ENCODE measurements at regions not wholly inside any gene's neighbourhood (a gene's known extent, or its start where the extent isn't known, plus 50 kb on each side); places are given as distances from the start of the nearest gene placed in this dataset.

GRCh38 chr6:114952229-114952628, 609.4 kb upstream of the HS3ST5 start:
- Histone ChIP-seq H3K9me3 (ENCODE audit: control insufficient read depth in 1 of 2, insufficient read depth in 1 of 2, low read depth in 1 of 2, low read length in 2 of 2) (no peaks in the 10 kb centered on the region), H3K27ac (ENCODE audit: low read depth, low read length) (no peak overlapping the region), H3K36me3 (ENCODE audit: control insufficient read depth in 1 of 2, insufficient read depth in 2 of 2, low read length in 2 of 2) (no peaks in the 10 kb centered on the region), H3K4me2 (ENCODE audit: low read length) (no peak overlapping the region), H3K9me2 (ENCODE audit: insufficient read depth) (no peaks in the 10 kb centered on the region), H3K9ac (ENCODE audit: low read length) (no peak overlapping the region), H3K4me1 (ENCODE audit: control insufficient read depth in 1 of 2, insufficient read depth in 2 of 2, low read length in 2 of 2) (no peaks in the 10 kb centered on the region), H3K79me2 (ENCODE audit: insufficient read depth, low read length) (no peaks in the 10 kb centered on the region), H3K4me3 (replicated peaks in 1 of 2; ENCODE audit: low read depth in 1 of 2, low read length in 2 of 2) (no peak overlapping the region), H3K27me3 (ENCODE audit: insufficient read depth, low read length) (no peaks in the 10 kb centered on the region), H4K20me1 (ENCODE audit: insufficient read depth) (no peaks in the 10 kb centered on the region), H2AFZ (ENCODE audit: low read depth, low read length, poor library complexity, severe bottlenecking) (no peak overlapping the region)
- ChIA-PET CTCF (no interaction called here), POLR2A (no interaction called here), RAD21 (ENCODE audit: low non-redundant PET in 1 of 2, low total read pairs in 2 of 2, uncharacterized antibody in 2 of 2, unreplicated experiment in 2 of 2) (no interaction called here)
- DNase-seq (ENCODE audit: low read depth, low spot score) (no peak), ATAC-seq (no peak)
- intact Hi-C loops (cut with micrococcal nuclease), result no loop called here
- no TSS peak for BruUV-seq (replicated peaks)
- TF ChIP-seq SP1 (IDR thresholded peaks at IDR 0.05; ENCODE audit: low read depth), result no peak
- no peak for TF ChIP-seq EZH2phosphoT487 (IDR thresholded peaks at IDR 0.05; ENCODE audit: borderline replicate concordance)
- no peak for TF ChIP-seq POLR2AphosphoS5 (IDR thresholded peaks at IDR 0.05; ENCODE audit: low read depth, low read length)
- no peak for TF ChIP-seq TCF7L2 (IDR thresholded peaks at IDR 0.05; ENCODE audit: borderline replicate concordance, extremely low read depth, insufficient read depth, insufficient read length)
- TF ChIP-seq CEBPB (IDR thresholded peaks at IDR 0.05; ENCODE audit: low read depth), result no peak
- TF ChIP-seq YY1 (IDR thresholded peaks at IDR 0.05; ENCODE audit: extremely low read depth, insufficient replicate concordance, low read depth, low read length), result no peak
- TF ChIP-seq MAX (IDR thresholded peaks at IDR 0.05), result no peak
- no peak for TF ChIP-seq SRF (IDR thresholded peaks at IDR 0.05; ENCODE audit: low read depth)
- no peak for TF ChIP-seq EZH2 (IDR thresholded peaks at IDR 0.05)
- no peak for TF ChIP-seq EGR1 (IDR thresholded peaks at IDR 0.05; ENCODE audit: low read depth)
- TF ChIP-seq ZFX (IDR thresholded peaks at IDR 0.05), result no peak
- TF ChIP-seq JUND (IDR thresholded peaks at IDR 0.05), result no peak
- TF ChIP-seq ATF3 (IDR thresholded peaks at IDR 0.05), result no peak
- no peak for TF ChIP-seq FOSL1 (IDR thresholded peaks at IDR 0.05; ENCODE audit: low read depth)
- no peak for TF ChIP-seq POLR2A (IDR thresholded peaks at IDR 0.05; ENCODE audit: borderline replicate concordance, extremely low read depth, insufficient read depth, insufficient read length)
- TF ChIP-seq ZBTB33 (IDR thresholded peaks at IDR 0.05; ENCODE audit: extremely low read depth, insufficient replicate concordance, low read length), result no peak
